Suprapubic skin (tissue), 3 donors: ENCODE measurements at regions not wholly inside any gene's neighbourhood (a gene's known extent, or its start where the extent isn't known, plus 50 kb on each side); places are given as distances from the start of the nearest gene placed in this dataset.

Experiments used
- CTCF ChIP-seq, 2 donors: fragments of 200-600 bp in 1 of 2; fragments of 450-650 bp in 1 of 2; sonication (generic) in 1 of 2; IDR thresholded peaks; one replicate each; pipeline ENCODE4 v1.5.1; 2016 to 2019; ENCODE audit warnings: antibody characterized with exemption in 2 of 2, mild to moderate bottlenecking in 1 of 2, moderate library complexity in 1 of 2
- POLR2A ChIP-seq, 2 donors: fragments of 450-650 bp; IDR thresholded peaks; one replicate each; pipeline ENCODE4 v1.6.1; 2017; ENCODE audit warnings: antibody characterized with exemption in 2 of 2, mild to moderate bottlenecking in 2 of 2, moderate library complexity in 2 of 2

GRCh38 chr21:31545036-31545435, 114.5 kb upstream of the SOD1 start:
- TF ChIP-seq POLR2A (IDR thresholded peaks at IDR 0.05) (no peak), CTCF (IDR thresholded peaks at IDR 0.05) (no peak)
